GM12878 (cell line): ENCODE measurements at regions not wholly inside any gene's neighbourhood (a gene's known extent, or its start where the extent isn't known, plus 50 kb on each side); places are given as distances from the start of the nearest gene placed in this dataset.

Source experiments
- ATAC-seq: fragments of 200-7000 bp; cut with Tn5 transposase; 3 replicates; pipeline ENCODE4 v1.9.1; 2020; ENCODE audit warnings: mild to moderate bottlenecking, moderate library complexity
- BruUV-seq: library from RNA; stranded (reverse); fragments of 400-500 nt; replicated peaks from 2 replicates; lab custom pipeline; 2021; lab: Mats Ljungman, UMichigan
- CTCF ChIA-PET: fragments of 300-600 bp; sonication (Branson Sonifier 250); formaldehyde crosslinking; extraction: SDS; loops from one replicate; lab custom pipeline; 2021; ENCODE audit warnings: inconsistent platforms; lab: Yijun Ruan, JAX
- POLR2A ChIA-PET: fragments of 350-600 bp; formaldehyde crosslinking; extraction: SDS; loops from one replicate; lab custom pipeline; 2021; ENCODE audit warnings: inconsistent platforms; lab: Charles Lee
- RAD21 ChIA-PET: fragments of 300-600 bp; sonication (Branson Sonifier 250); formaldehyde crosslinking; loops from one replicate; lab custom pipeline; 2023; ENCODE audit warnings: antibody characterized with exemption; ENCODE audit not compliant: unreplicated experiment; lab: Charles Lee
- SMC1A ChIA-PET: fragments of 300-600 bp; sonication (Branson Sonifier 250); formaldehyde crosslinking; loops from one replicate; lab custom pipeline; 2023; ENCODE audit not compliant: unreplicated experiment, uncharacterized antibody; lab: Charles Lee
- DNase-seq: peaks from one replicate; pipeline ENCODE4 v3.0.0-alpha.2; 2011; ENCODE audit warnings: low read depth, low spot score
- FAIRE-seq: peaks from 3 replicates; lab custom pipeline; 2011; peaks lifted over from hg19 to GRCh38; lab: Jason Lieb, UNC
- H2AFZ ChIP-seq: 2 replicates; pipeline ENCODE4 v1.6.0; 2011; ENCODE audit warnings: low read depth, low read length, control low read depth; ENCODE audit not compliant: control insufficient read depth
- H3K27ac ChIP-seq: 2 replicates; pipeline ENCODE4 v1.5.1; 2011; ENCODE audit warnings: control low read depth; ENCODE audit not compliant: control insufficient read depth, insufficient read depth
- H3K27me3 ChIP-seq, 2 experiments: replicated peaks in 1 of 2; 2 replicates each; pipeline versions ENCODE4 v1.6.0 to v1.6.1; 2011; ENCODE audit warnings: low read length in 1 of 2; ENCODE audit not compliant: control insufficient read depth in 2 of 2, insufficient read depth in 2 of 2
- H3K36me3 ChIP-seq, 2 experiments: 2 replicates each; pipeline ENCODE4 v1.5.1; 2011; ENCODE audit warnings: low read length in 1 of 2; ENCODE audit not compliant: control insufficient read depth in 2 of 2, insufficient read depth in 2 of 2
- H3K4me1 ChIP-seq: 2 replicates; pipeline ENCODE4 v1.6.1; 2011; ENCODE audit warnings: mild to moderate bottlenecking, low read length, moderate library complexity, mixed read lengths; ENCODE audit not compliant: control insufficient read depth, insufficient read depth
- H3K4me2 ChIP-seq: 2 replicates; pipeline ENCODE4 v1.6.0; 2011; ENCODE audit warnings: control low read depth; ENCODE audit not compliant: control insufficient read depth, insufficient read depth
- H3K4me3 ChIP-seq: fragments of 200-600 bp; sonication (generic); 2 replicates; pipeline ENCODE4 v1.5.1; 2016
- H3K79me2 ChIP-seq: 2 replicates; pipeline ENCODE4 v1.6.0; 2011; ENCODE audit warnings: low read length; ENCODE audit not compliant: control insufficient read depth, insufficient read depth
- H3K9ac ChIP-seq: 2 replicates; pipeline ENCODE4 v1.8.0; 2011; ENCODE audit warnings: low read length, control low read depth, mixed read lengths; ENCODE audit not compliant: control insufficient read depth, insufficient read depth
- H3K9me3 ChIP-seq: replicated peaks from 3 replicates; pipeline ENCODE4 v1.5.1; 2011; ENCODE audit warnings: mild to moderate bottlenecking, low read length; ENCODE audit not compliant: control insufficient read depth, insufficient read depth
- H4K20me1 ChIP-seq: 2 replicates; pipeline ENCODE4 v1.6.0; 2011; ENCODE audit not compliant: control insufficient read depth, insufficient read depth
- CBFB ChIP-seq: IDR thresholded peaks from 2 replicates; pipeline ENCODE4 v1.6.1; 2016; ENCODE audit warnings: antibody characterized with exemption, low read depth
- CUX1 ChIP-seq: IDR thresholded peaks from 2 replicates; pipeline ENCODE4 v1.6.1; 2012; ENCODE audit warnings: improper control_type of control experiment, low read depth, low read length; ENCODE audit not compliant: insufficient replicate concordance
- EED ChIP-seq: sonication (generic); IDR thresholded peaks from 2 replicates; pipeline ENCODE4 v1.6.1; 2016; ENCODE audit warnings: antibody characterized with exemption, low read depth
- ELK1 ChIP-seq: IDR thresholded peaks from 2 replicates; pipeline ENCODE4 v1.6.1; 2012; ENCODE audit warnings: low read depth, low read length, improper control_type of control experiment
- HDGF ChIP-seq: fragments of 450-650 bp; IDR thresholded peaks from 2 replicates; pipeline ENCODE4 v1.6.1; 2016; ENCODE audit warnings: antibody characterized with exemption
- JUNB ChIP-seq: IDR thresholded peaks from 2 replicates; pipeline ENCODE4 v1.6.1; 2016; ENCODE audit warnings: antibody characterized with exemption, mild to moderate bottlenecking
- JUND ChIP-seq: IDR thresholded peaks from 2 replicates; pipeline ENCODE4 v1.6.1; 2012; ENCODE audit warnings: low read depth, mild to moderate bottlenecking, low read length, improper control_type of control experiment, moderate library complexity
- RELA ChIP-seq: fragments of 450-650 bp; IDR thresholded peaks from 2 replicates; pipeline ENCODE4 v1.8.0; 2014; ENCODE audit warnings: borderline replicate concordance; ENCODE audit not compliant: partially characterized antibody
- RELB ChIP-seq: fragments of 450-650 bp; IDR thresholded peaks from 2 replicates; pipeline ENCODE4 v1.6.1; 2017; ENCODE audit warnings: low read depth, mild to moderate bottlenecking, moderate library complexity
- SPI1 ChIP-seq: IDR thresholded peaks from 2 replicates; pipeline ENCODE4 v1.6.1; 2011; ENCODE audit warnings: low read depth, mild to moderate bottlenecking, low read length, moderate library complexity, borderline replicate concordance; ENCODE audit not compliant: insufficient read depth
- WRNIP1 ChIP-seq: IDR thresholded peaks from 2 replicates; pipeline ENCODE4 v1.6.1; 2011; ENCODE audit warnings: low read depth, low read length, improper control_type of control experiment, borderline replicate concordance
- ZNF687 ChIP-seq: fragments of 450-650 bp; IDR thresholded peaks from 2 replicates; pipeline ENCODE4 v1.6.1; 2017; ENCODE audit warnings: mild to moderate bottlenecking, moderate library complexity
- WGBS: methylation state at CpG from one replicate; pipeline ENCODE4 v1.1.6; 2016; ENCODE audit warnings: low lambda C conversion rate; ENCODE audit not compliant: insufficient replicate concordance, insufficient coverage; ENCODE audit errors: missing lambda C conversion rate; 5-methylcytosine and 5-hydroxymethylcytosine counted together
- in situ Hi-C: fragments of 300-500 bp; cut with MboI; formaldehyde crosslinking; loops from 9 replicates; pipeline ENCODE4 v1.14.3; 2018; ENCODE audit warnings: mixed read lengths
- intact Hi-C: fragments of 100-400 bp; cut with micrococcal nuclease; formaldehyde crosslinking; loops from one replicate; pipeline ENCODE4 v1.14.2; 2022; ENCODE audit not compliant: unreplicated experiment

GRCh38 chr9:12185856-12186255 is 507.3 kb upstream of the TYRP1 start:
- intact Hi-C loops (no loop called here), in situ Hi-C loops (no loop called here)
- no peak overlapping the region for H3K9ac ChIP-seq
- H3K9me3 ChIP-seq, result no peaks in the 10 kb centered on the region
- no TSS peak for BruUV-seq
- H3K4me2 ChIP-seq, result no peak overlapping the region
- CTCF ChIA-PET, result no interaction called here
- SMC1A ChIA-PET, result no interaction called here
- H4K20me1 ChIP-seq, result no peaks in the 10 kb centered on the region
- H3K79me2 ChIP-seq, result no peaks in the 10 kb centered on the region
- H3K36me3 ChIP-seq, result no peaks in the 10 kb centered on the region
- no peak for DNase-seq
- ATAC-seq, result no peak
- TF ChIP-seq JUNB (no peak), CBFB (no peak), WRNIP1 (no peak), CUX1 (no peak), ELK1 (no peak), RELA (no peak), ZNF687 (no peak), SPI1 (no peak), JUND (no peak), RELB (no peak), EED (no peak), HDGF (no peak)
- TF ChIP-seq, all 136 proteins: peak for 0
- no peak for FAIRE-seq
- WGBS, result 33% methylated on average over 6 of the region's 6 CpGs
- Histone ChIP-seq H3K4me1 (no peaks in the 10 kb centered on the region), H3K27me3 (no peaks in the 10 kb centered on the region), H2AFZ (no peak overlapping the region), H3K27ac (no peak overlapping the region), H3K4me3 (no peak overlapping the region)
- POLR2A ChIA-PET, result no interaction called here
- RAD21 ChIA-PET, result no interaction called here
